A673 (cell line): ENCODE measurements at regions not wholly inside any gene's neighbourhood (a gene's known extent, or its start where the extent isn't known, plus 50 kb on each side); places are given as distances from the start of the nearest gene placed in this dataset.

Source experiments
- CTCF ChIP-seq: fragments of 300-800, 200-600 bp; sonication (generic); conservative IDR thresholded peaks from 2 replicates; pipeline ENCODE4 v1.5.1; 2017; ENCODE audit warnings: low read depth, mild to moderate bottlenecking, antibody characterized with exemption, low read length, moderate library complexity, mixed read lengths
- EZH2 ChIP-seq: fragments of 200-600 bp; sonication (generic); IDR thresholded peaks from 2 replicates; pipeline ENCODE4 v1.6.1; 2017; ENCODE audit warnings: borderline replicate concordance, low read depth, mild to moderate bottlenecking, mixed read lengths, antibody characterized with exemption, low read length; ENCODE audit not compliant: poor library complexity, severe bottlenecking

GRCh38 chr2:205877496-205877895 is 195.2 kb downstream of the NRP2 start:
- no peak for TF ChIP-seq CTCF
- no peak for TF ChIP-seq EZH2
